ENCODE measurements at regions not wholly inside any gene's neighbourhood (a gene's known extent, or its start where the extent isn't known, plus 50 kb on each side); places are given as distances from the start of the nearest gene placed in this dataset.

DNA sequence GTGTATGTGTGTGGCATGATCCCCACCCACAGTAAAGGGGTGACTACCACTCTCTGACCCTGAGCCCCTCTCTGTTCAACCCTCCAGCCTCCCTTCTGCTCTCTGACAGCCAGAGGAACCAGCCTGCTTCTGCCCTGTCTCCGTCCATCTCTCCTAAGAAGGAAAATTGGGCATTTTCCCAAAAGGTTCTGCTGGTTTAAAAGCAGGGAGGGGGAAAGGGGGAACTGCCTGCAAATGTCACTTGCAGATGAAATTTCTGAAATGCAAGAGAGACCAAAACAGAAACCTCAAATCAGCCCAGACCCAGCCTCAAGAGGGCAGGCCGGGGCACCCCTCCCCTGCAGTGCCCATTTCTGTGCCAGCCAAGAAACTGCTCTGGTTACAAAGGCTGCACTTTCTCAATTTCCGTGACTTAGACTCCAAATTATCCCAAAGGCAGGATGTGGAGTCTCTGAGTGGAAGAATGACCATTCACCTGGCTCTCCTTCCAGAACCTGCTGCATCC lies 197.9 kb downstream of the RBFOX3 start:
- TF ChIP-seq TCF12 (IDR thresholded peaks at IDR 0.05; ENCODE audit: low read depth) (no peak), FOXM1 (IDR thresholded peaks at IDR 0.05; ENCODE audit: borderline replicate concordance, low read depth) (no peak), TEAD4 (IDR thresholded peaks at IDR 0.05) (no peak), EP300 (IDR thresholded peaks at IDR 0.05; ENCODE audit: borderline replicate concordance) (no peak), TAF1 (IDR thresholded peaks at IDR 0.05; ENCODE audit: low read depth) (no peak), YY1 (IDR thresholded peaks at IDR 0.05; ENCODE audit: low read depth) (no peak)
- TF ChIP-seq, protein P1, sequence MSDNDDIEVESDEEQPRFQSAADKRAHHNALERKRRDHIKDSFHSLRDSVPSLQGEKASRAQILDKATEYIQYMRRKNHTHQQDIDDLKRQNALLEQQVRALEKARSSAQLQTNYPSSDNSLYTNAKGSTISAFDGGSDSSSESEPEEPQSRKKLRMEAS (IDR thresholded peaks at IDR 0.05): no peak

DNA sequence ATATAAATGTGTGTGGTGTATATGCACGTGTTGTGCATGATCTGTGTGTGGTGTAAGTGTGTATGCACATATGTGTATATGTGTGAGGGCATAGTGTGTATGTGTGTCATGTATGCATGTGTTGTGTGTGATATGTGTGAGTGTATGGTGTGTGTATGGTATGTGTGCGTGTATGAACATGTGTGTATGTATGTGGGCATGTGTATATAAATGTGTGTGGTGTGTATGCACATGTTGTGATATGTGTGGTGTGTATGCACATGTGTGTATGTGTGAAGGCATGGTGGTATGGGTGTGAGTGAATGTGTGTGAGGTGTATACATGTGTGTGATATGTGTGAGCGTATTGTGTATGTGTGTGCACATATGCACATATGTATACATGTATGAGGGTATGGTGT lies 198.7 kb downstream of the RBFOX3 start:
- no peak for TF ChIP-seq TAF1 (IDR thresholded peaks at IDR 0.05; ENCODE audit: low read depth)
- no peak for TF ChIP-seq FOXM1 (IDR thresholded peaks at IDR 0.05; ENCODE audit: borderline replicate concordance, low read depth)
- TF ChIP-seq CREB1 (IDR thresholded peaks at IDR 0.05; ENCODE audit: low read depth): no peak
- TF ChIP-seq, protein P2, sequence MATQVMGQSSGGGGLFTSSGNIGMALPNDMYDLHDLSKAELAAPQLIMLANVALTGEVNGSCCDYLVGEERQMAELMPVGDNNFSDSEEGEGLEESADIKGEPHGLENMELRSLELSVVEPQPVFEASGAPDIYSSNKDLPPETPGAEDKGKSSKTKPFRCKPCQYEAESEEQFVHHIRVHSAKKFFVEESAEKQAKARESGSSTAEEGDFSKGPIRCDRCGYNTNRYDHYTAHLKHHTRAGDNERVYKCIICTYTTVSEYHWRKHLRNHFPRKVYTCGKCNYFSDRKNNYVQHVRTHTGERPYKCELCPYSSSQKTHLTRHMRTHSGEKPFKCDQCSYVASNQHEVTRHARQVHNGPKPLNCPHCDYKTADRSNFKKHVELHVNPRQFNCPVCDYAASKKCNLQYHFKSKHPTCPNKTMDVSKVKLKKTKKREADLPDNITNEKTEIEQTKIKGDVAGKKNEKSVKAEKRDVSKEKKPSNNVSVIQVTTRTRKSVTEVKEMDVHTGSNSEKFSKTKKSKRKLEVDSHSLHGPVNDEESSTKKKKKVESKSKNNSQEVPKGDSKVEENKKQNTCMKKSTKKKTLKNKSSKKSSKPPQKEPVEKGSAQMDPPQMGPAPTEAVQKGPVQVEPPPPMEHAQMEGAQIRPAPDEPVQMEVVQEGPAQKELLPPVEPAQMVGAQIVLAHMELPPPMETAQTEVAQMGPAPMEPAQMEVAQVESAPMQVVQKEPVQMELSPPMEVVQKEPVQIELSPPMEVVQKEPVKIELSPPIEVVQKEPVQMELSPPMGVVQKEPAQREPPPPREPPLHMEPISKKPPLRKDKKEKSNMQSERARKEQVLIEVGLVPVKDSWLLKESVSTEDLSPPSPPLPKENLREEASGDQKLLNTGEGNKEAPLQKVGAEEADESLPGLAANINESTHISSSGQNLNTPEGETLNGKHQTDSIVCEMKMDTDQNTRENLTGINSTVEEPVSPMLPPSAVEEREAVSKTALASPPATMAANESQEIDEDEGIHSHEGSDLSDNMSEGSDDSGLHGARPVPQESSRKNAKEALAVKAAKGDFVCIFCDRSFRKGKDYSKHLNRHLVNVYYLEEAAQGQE (IDR thresholded peaks at IDR 0.05; ENCODE audit: low read depth): no peak
- TF ChIP-seq NFIC (IDR thresholded peaks at IDR 0.05): no peak
- TF ChIP-seq, protein P3, sequence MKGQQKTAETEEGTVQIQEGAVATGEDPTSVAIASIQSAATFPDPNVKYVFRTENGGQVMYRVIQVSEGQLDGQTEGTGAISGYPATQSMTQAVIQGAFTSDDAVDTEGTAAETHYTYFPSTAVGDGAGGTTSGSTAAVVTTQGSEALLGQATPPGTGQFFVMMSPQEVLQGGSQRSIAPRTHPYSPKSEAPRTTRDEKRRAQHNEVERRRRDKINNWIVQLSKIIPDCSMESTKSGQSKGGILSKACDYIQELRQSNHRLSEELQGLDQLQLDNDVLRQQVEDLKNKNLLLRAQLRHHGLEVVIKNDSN (IDR thresholded peaks at IDR 0.05): no peak
- no peak for TF ChIP-seq CEBPB (IDR thresholded peaks at IDR 0.05)
- TF ChIP-seq TEAD4 (IDR thresholded peaks at IDR 0.05): no peak
- TF ChIP-seq EP300 (IDR thresholded peaks at IDR 0.05; ENCODE audit: borderline replicate concordance): no peak
- no peak for TF ChIP-seq TCF12 (IDR thresholded peaks at IDR 0.05; ENCODE audit: low read depth)
- TF ChIP-seq ZBTB7A (IDR thresholded peaks at IDR 0.05; ENCODE audit: low read depth): no peak
- no peak for TF ChIP-seq EGR1 (IDR thresholded peaks at IDR 0.05)
- TF ChIP-seq, protein P1 (IDR thresholded peaks at IDR 0.05): no peak
- no peak for TF ChIP-seq RAD21 (IDR thresholded peaks at IDR 0.05; ENCODE audit: low read depth)
- TF ChIP-seq YY1 (IDR thresholded peaks at IDR 0.05; ENCODE audit: low read depth): no peak

DNA sequence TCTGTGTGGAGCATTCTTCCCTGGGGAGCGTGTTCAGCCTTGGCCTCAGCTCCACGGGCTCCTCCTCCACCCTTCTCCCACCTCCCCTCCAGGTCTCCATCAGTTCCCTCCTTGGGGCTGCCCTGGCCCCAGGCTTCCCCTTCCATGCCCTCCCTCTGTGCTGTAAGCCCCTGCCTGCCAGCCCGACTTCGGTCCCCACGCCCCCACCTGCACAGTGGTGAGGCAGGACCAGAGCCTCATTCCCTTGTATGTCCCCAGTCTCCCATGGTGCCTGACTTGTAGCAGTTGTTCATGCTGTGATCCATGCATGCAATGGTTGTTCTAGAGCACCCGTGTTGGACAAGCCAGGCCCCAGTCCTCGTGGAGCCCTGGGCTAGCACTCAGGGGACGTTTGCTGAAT lies 199.4 kb downstream of the RBFOX3 start:
- no peak for TF ChIP-seq CEBPB (IDR thresholded peaks at IDR 0.05)
- no peak for TF ChIP-seq TEAD4 (IDR thresholded peaks at IDR 0.05)
- TF ChIP-seq TCF12 (IDR thresholded peaks at IDR 0.05; ENCODE audit: low read depth): no peak
- no peak for TF ChIP-seq ZBTB7A (IDR thresholded peaks at IDR 0.05; ENCODE audit: low read depth)
- no peak for TF ChIP-seq CREB1 (IDR thresholded peaks at IDR 0.05; ENCODE audit: low read depth)
- TF ChIP-seq EGR1 (IDR thresholded peaks at IDR 0.05): no peak
- no peak for TF ChIP-seq FOXM1 (IDR thresholded peaks at IDR 0.05; ENCODE audit: borderline replicate concordance, low read depth)

DNA sequence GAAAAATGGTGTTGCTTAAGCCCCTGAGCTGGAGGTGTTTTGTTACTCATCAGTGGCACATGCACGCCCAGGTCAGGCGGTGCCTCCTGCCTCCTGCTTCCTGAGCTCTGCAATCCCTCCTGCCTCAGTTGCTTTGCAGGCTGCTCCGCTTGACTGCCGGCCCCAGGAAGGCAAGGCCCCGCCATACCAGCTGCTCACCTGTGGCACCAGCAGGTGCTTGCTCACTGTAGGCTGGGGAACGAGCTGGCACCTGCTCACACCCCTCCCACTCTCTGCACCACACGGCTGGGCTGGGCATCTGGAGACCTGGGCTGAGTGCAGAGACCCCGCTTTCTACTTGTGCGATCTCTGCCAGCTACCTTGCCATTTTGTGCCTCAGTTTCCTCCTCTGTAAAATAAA lies 200.2 kb downstream of the RBFOX3 start:
- TF ChIP-seq EP300 (IDR thresholded peaks at IDR 0.05; ENCODE audit: borderline replicate concordance): no peak
- no peak for TF ChIP-seq NFIC (IDR thresholded peaks at IDR 0.05)
- TF ChIP-seq RAD21 (IDR thresholded peaks at IDR 0.05; ENCODE audit: low read depth): no peak
- no peak for TF ChIP-seq TCF12 (IDR thresholded peaks at IDR 0.05; ENCODE audit: low read depth)
- no peak for TF ChIP-seq CEBPB (IDR thresholded peaks at IDR 0.05)
- TF ChIP-seq, protein P2 (IDR thresholded peaks at IDR 0.05; ENCODE audit: low read depth): no peak
- TF ChIP-seq FOXM1 (IDR thresholded peaks at IDR 0.05; ENCODE audit: borderline replicate concordance, low read depth): no peak
- TF ChIP-seq TAF1 (IDR thresholded peaks at IDR 0.05; ENCODE audit: low read depth): no peak
- TF ChIP-seq, protein P1 (IDR thresholded peaks at IDR 0.05): no peak
- TF ChIP-seq, protein P3 (IDR thresholded peaks at IDR 0.05): no peak
- no peak for TF ChIP-seq CREB1 (IDR thresholded peaks at IDR 0.05; ENCODE audit: low read depth)

DNA sequence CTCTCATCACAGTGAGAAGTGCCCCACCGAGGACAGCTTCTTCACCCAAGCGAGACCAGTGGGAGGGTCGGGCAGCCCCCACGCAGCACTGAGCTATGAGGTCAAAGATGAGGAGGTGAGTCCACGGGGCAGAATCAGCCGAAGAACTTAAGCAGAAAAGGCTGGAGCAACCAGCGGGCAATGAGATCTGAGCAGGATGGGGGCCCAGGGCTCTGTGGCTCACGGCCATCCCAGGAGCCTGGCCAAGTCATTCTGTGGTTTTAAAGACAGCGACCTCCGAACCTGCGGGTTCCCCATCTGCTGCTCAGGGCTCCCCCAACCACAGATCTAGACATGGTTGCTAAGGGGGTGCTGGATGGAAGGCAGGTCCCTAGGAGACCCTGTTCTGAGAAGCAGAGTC lies 202.6 kb downstream of the RBFOX3 start:
- TF ChIP-seq TCF12 (IDR thresholded peaks at IDR 0.05; ENCODE audit: low read depth) (no peak), TAF1 (IDR thresholded peaks at IDR 0.05; ENCODE audit: low read depth) (no peak), EP300 (IDR thresholded peaks at IDR 0.05; ENCODE audit: borderline replicate concordance) (no peak), TEAD4 (IDR thresholded peaks at IDR 0.05) (no peak), EGR1 (IDR thresholded peaks at IDR 0.05) (no peak), YY1 (IDR thresholded peaks at IDR 0.05; ENCODE audit: low read depth) (no peak), CEBPB (IDR thresholded peaks at IDR 0.05) (no peak), CREB1 (IDR thresholded peaks at IDR 0.05; ENCODE audit: low read depth) (no peak), ZBTB7A (IDR thresholded peaks at IDR 0.05; ENCODE audit: low read depth) (no peak), NFIC (IDR thresholded peaks at IDR 0.05) (no peak), FOXM1 (IDR thresholded peaks at IDR 0.05; ENCODE audit: borderline replicate concordance, low read depth) (no peak), RAD21 (IDR thresholded peaks at IDR 0.05; ENCODE audit: low read depth) (no peak)
- TF ChIP-seq, protein P1 (IDR thresholded peaks at IDR 0.05): no peak
- TF ChIP-seq, protein P3 (IDR thresholded peaks at IDR 0.05): no peak
- TF ChIP-seq, protein P2 (IDR thresholded peaks at IDR 0.05; ENCODE audit: low read depth): no peak
